Tibial nerve (tissue), 4 donors: ENCODE measurements at regions not wholly inside any gene's neighbourhood (a gene's known extent, or its start where the extent isn't known, plus 50 kb on each side); places are given as distances from the start of the nearest gene placed in this dataset.

Experiments
- CTCF ChIP-seq, 5 experiments: fragments of 200-600 bp in 3 of 5; fragments of 450-650 bp in 2 of 5; sonication (generic) in 3 of 5; IDR thresholded peaks; one replicate each; pipeline ENCODE4 v1.5.1; 2016 to 2019; ENCODE audit warnings: antibody characterized with exemption in 5 of 5, mild to moderate bottlenecking in 3 of 5, moderate library complexity in 2 of 5
- EP300 ChIP-seq, 2 donors: sonication (generic); formaldehyde crosslinking; IDR thresholded peaks; one replicate each; pipeline ENCODE4 v1.6.1; 2017; ENCODE audit warnings: antibody characterized with exemption in 2 of 2, mild to moderate bottlenecking in 1 of 2
- POLR2A ChIP-seq, 2 donors: fragments of 450-650 bp; IDR thresholded peaks; one replicate each; pipeline ENCODE4 v1.6.1; 2017; ENCODE audit warnings: antibody characterized with exemption in 2 of 2, mild to moderate bottlenecking in 2 of 2, moderate library complexity in 2 of 2

DNA sequence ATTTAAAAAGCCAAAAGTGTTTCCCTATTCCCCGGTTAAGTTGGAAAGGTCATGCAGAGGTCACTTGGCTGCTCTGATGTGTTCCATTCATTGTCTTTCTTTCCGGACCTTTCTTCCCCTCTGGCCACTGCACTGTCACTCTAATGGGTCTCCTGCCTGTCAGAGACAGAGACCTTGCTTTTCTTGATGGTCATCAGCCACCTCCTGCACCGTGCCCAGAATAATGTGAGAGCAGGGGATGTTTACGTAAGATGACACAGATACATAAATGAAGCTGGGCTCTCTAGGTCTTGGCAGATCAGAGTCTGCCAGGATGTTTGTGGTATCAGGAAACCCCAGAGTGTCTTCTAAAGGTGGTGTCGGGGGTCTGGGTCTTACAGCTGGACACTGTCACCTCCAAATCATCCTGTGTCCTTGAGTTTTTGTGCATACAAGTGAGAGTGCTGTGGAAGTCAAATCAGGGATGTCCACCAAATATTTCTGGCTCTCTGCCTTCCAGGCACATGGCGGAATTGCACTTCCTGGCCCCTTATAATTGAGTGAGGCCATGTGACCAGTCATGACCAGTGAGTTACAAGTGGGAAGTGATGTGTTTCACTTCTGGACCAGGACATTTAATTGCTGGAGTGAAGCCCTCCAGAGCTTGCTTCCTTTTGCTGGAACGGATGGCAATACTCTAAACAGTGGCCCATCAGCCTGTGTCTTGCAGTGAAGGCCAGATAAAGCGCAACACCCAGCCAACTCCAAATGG lies 130.6 kb upstream of the ATP6AP2 start:
- TF ChIP-seq CTCF (IDR thresholded peaks at IDR 0.05) (no peak), EP300 (IDR thresholded peaks at IDR 0.05) (no peak), POLR2A (IDR thresholded peaks at IDR 0.05) (no peak)
